OCI-LY3 (cell line): ENCODE measurements at regions not wholly inside any gene's neighbourhood (a gene's known extent, or its start where the extent isn't known, plus 50 kb on each side); places are given as distances from the start of the nearest gene placed in this dataset.

Experiments used
- H2AFZ ChIP-seq: fragments of 200-600, 300-600 bp; shearing (Covaris generic); 2 replicates; pipeline ENCODE4 v1.6.0; 2014; ENCODE audit warnings: antibody characterized with exemption, low read depth, low read length
- H3K27ac ChIP-seq: fragments of 200-600, 300-600 bp; sonication (generic); 2 replicates; pipeline ENCODE4 v1.5.1; 2014; ENCODE audit warnings: mild to moderate bottlenecking, low read length, moderate library complexity, mixed read lengths
- H3K27me3 ChIP-seq: fragments of 200-600, 300-600 bp; sonication (generic); 2 replicates; pipeline ENCODE4 v1.6.1; 2014; ENCODE audit warnings: low read depth, low read length, mixed read lengths
- H3K36me3 ChIP-seq: fragments of 200-600, 300-600 bp; sonication (generic); replicated peaks from 2 replicates; pipeline ENCODE3; 2014; ENCODE audit warnings: low read depth, low read length, mixed read lengths
- H3K4me1 ChIP-seq: fragments of 300-600, 200-600 bp; sonication (generic); 2 replicates; pipeline ENCODE4 v1.6.1; 2014; ENCODE audit warnings: low read length, mixed read lengths
- H3K4me2 ChIP-seq: fragments of 200-600, 300-600 bp; sonication (generic); 2 replicates; pipeline ENCODE4 v1.6.1; 2014; ENCODE audit warnings: low read length, mixed read lengths
- H3K4me3 ChIP-seq: fragments of 300-600, 200-600 bp; sonication (generic); 2 replicates; pipeline ENCODE4 v1.5.1; 2014; ENCODE audit warnings: antibody characterized with exemption, mild to moderate bottlenecking, low read length, moderate library complexity
- H3K79me2 ChIP-seq: fragments of 300-600, 200-600 bp; shearing (Covaris generic); 2 replicates; pipeline ENCODE4 v1.6.1; 2014; ENCODE audit warnings: mild to moderate bottlenecking, low read length, mixed read lengths
- H3K9ac ChIP-seq: fragments of 300-600, 200-600 bp; shearing (Covaris generic); 2 replicates; pipeline ENCODE4 v1.6.0; 2014; ENCODE audit warnings: mild to moderate bottlenecking, low read length, moderate library complexity
- H3K9me3 ChIP-seq: fragments of 200-600, 300-600 bp; shearing (Covaris generic); 2 replicates; pipeline ENCODE4 v1.6.1; 2014; ENCODE audit warnings: low read length, mixed read lengths; ENCODE audit not compliant: insufficient read depth
- H4K20me1 ChIP-seq: fragments of 200-600, 300-600 bp; sonication (generic); 2 replicates; pipeline ENCODE4 v1.6.1; 2016; ENCODE audit warnings: low read length, mixed read lengths; ENCODE audit not compliant: insufficient read depth
- CTCF ChIP-seq: fragments of 200-600, 300-600 bp; sonication (generic); IDR thresholded peaks from 2 replicates; pipeline ENCODE4 v1.5.1; 2014; ENCODE audit warnings: antibody characterized with exemption, low read length, low read depth
- EZH2phosphoT487 ChIP-seq: fragments of 200-600 bp; shearing (Covaris generic); IDR thresholded peaks from 2 replicates; pipeline ENCODE4 v1.6.1; 2018; ENCODE audit warnings: antibody characterized with exemption, mixed run types, low read depth

GRCh38 chr1:244191581-244191980 lies 140.5 kb downstream of the ZBTB18 start:
- H3K4me3 ChIP-seq = no peak overlapping the region
- no peak overlapping the region for H3K27ac ChIP-seq
- no peaks in the 10 kb centered on the region for H3K79me2 ChIP-seq
- H3K4me1 ChIP-seq = no peaks in the 10 kb centered on the region
- no peaks in the 10 kb centered on the region for H3K9me3 ChIP-seq
- H3K9ac ChIP-seq = no peak overlapping the region
- TF ChIP-seq EZH2phosphoT487 (no peak), CTCF (no peak)
- no peaks in the 10 kb centered on the region for H4K20me1 ChIP-seq
- H3K36me3 ChIP-seq = no peaks in the 10 kb centered on the region
- H3K4me2 ChIP-seq = no peak overlapping the region
- peaks cover 63% of the 10 kb centered on the region for H3K27me3 ChIP-seq
- H2AFZ ChIP-seq = no peak overlapping the region

GRCh38 chr1:244192325-244192724 lies 141.2 kb downstream of the ZBTB18 start:
- H3K36me3 ChIP-seq = no peaks in the 10 kb centered on the region
- H3K27ac ChIP-seq = no peak overlapping the region
- H4K20me1 ChIP-seq = no peaks in the 10 kb centered on the region
- no peak overlapping the region for H3K4me3 ChIP-seq
- no peaks in the 10 kb centered on the region for H3K4me1 ChIP-seq
- no peak overlapping the region for H3K9ac ChIP-seq
- H3K9me3 ChIP-seq = no peaks in the 10 kb centered on the region
- H3K79me2 ChIP-seq = no peaks in the 10 kb centered on the region
- H3K4me2 ChIP-seq = no peak overlapping the region
- no peak overlapping the region for H2AFZ ChIP-seq
- TF ChIP-seq CTCF (no peak), EZH2phosphoT487 (no peak)
- peaks cover 57% of the 10 kb centered on the region for H3K27me3 ChIP-seq

- Histone ChIP-seq H4K20me1 (no peaks in the 10 kb centered on the region), H3K9ac (no peak overlapping the region), H3K27ac (no peak overlapping the region), H3K27me3 (peaks cover 34% of the 10 kb centered on the region), H3K36me3 (no peaks in the 10 kb centered on the region), H3K4me3 (no peak overlapping the region), H3K9me3 (no peaks in the 10 kb centered on the region), H2AFZ (no peak overlapping the region), H3K4me2 (no peak overlapping the region), H3K4me1 (0 out of 2 replicates have a peak, but pooled peaks cover 3% of the 10 kb centered on the region), H3K79me2 (no peaks in the 10 kb centered on the region)
- TF ChIP-seq CTCF = no peak
- no peak for TF ChIP-seq EZH2phosphoT487
These were observed 145.6 kb downstream of the ZBTB18 start for GRCh38 chr1:244196571-244197285.

- Histone ChIP-seq H3K79me2 (no peaks in the 10 kb centered on the region), H3K4me2 (no peak overlapping the region), H3K4me3 (no peak overlapping the region), H3K9me3 (no peaks in the 10 kb centered on the region), H2AFZ (no peak overlapping the region), H3K27ac (no peak overlapping the region), H3K27me3 (peaks cover 32% of the 10 kb centered on the region), H3K9ac (no peak overlapping the region), H3K4me1 (0 out of 2 replicates have a peak, but pooled peaks cover 3% of the 10 kb centered on the region), H3K36me3 (no peaks in the 10 kb centered on the region), H4K20me1 (no peaks in the 10 kb centered on the region)
- no peak for TF ChIP-seq CTCF
- TF ChIP-seq EZH2phosphoT487 = no peak
These were observed 146.8 kb downstream of the ZBTB18 start for GRCh38 chr1:244197851-244198375.
